ENCODE measurements at regions not wholly inside any gene's neighbourhood (a gene's known extent, or its start where the extent isn't known, plus 50 kb on each side); places are given as distances from the start of the nearest gene placed in this dataset.

GRCh38 chr11:109526061-109526460 is 104.1 kb downstream of the C11orf87 start:
- no peak overlapping the region for H3K4me3 ChIP-seq
- H3K4me1 ChIP-seq: no peaks in the 10 kb centered on the region
- no peak overlapping the region for H3K27ac ChIP-seq
- no peak for DNase-seq (ENCODE audit: extremely low spot score in 2 of 2)
- no peaks in the 10 kb centered on the region for H3K9me3 ChIP-seq
- H3K36me3 ChIP-seq: no peaks in the 10 kb centered on the region
- H3K27me3 ChIP-seq: no peaks in the 10 kb centered on the region
- intact Hi-C loops (cut with DNase I): no loop called here
- no peak for TF ChIP-seq POLR2A (IDR thresholded peaks at IDR 0.05)
- TF ChIP-seq CTCF (IDR thresholded peaks at IDR 0.05): no peak
- no peak for TF ChIP-seq POLR2AphosphoS5 (IDR thresholded peaks at IDR 0.05; ENCODE audit: insufficient read depth in 1 of 2, low read depth in 1 of 2)

DNA sequence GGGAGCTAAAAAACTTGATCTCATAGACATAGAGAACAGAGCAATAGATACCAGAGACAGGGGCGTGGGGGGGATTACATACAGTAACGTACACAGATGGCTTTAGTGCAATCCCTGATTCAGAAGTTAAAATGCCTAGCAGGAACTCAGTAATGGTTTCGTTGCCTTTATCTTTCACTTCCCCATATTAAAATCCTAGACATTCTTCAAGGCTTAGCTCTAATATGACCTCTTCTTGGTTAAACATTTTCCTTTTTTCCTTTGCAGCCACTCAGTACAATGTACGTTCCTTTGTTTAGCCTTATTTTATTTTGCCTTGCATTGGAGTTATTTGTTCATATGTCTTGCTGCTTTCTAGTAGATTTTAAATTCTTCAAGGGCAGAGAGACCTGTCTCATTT is 104.9 kb downstream of the C11orf87 start:
- Histone ChIP-seq H3K9me3 (no peaks in the 10 kb centered on the region), H3K27ac (no peak overlapping the region), H3K4me1 (no peaks in the 10 kb centered on the region), H3K36me3 (no peaks in the 10 kb centered on the region), H3K27me3 (no peaks in the 10 kb centered on the region), H3K4me3 (no peak overlapping the region)
- TF ChIP-seq POLR2AphosphoS5 (IDR thresholded peaks at IDR 0.05; ENCODE audit: insufficient read depth in 1 of 2, low read depth in 1 of 2): no peak
- TF ChIP-seq POLR2A (IDR thresholded peaks at IDR 0.05): no peak
- no peak for TF ChIP-seq CTCF (IDR thresholded peaks at IDR 0.05)
- no peak for DNase-seq (ENCODE audit: extremely low spot score in 2 of 2)
- intact Hi-C loops (cut with DNase I): no loop called here

DNA sequence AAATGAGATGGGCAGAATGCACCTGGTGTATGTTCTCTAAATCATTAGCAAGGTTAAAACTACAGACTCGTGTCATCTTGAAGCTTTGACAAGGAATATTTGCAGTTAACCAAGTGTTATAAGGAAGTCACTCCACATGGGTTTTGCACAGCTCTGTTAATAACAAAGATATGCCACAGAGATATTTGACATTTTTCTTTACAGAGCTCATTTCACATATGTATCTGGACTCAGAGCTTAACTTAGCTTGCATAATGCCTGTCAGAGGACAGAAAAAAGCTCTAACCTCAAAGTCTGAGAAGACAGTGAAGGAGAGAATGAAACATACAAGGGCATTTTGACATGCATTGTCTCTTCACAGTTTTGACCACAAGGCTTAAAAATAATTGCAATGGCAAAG is 105.5 kb downstream of the C11orf87 start:
- Histone ChIP-seq H3K36me3 (no peaks in the 10 kb centered on the region), H3K27ac (no peak overlapping the region), H3K9me3 (no peaks in the 10 kb centered on the region), H3K27me3 (no peaks in the 10 kb centered on the region), H3K4me1 (no peaks in the 10 kb centered on the region), H3K4me3 (no peak overlapping the region)
- no peak for TF ChIP-seq POLR2A (IDR thresholded peaks at IDR 0.05)
- TF ChIP-seq POLR2AphosphoS5 (IDR thresholded peaks at IDR 0.05; ENCODE audit: insufficient read depth in 1 of 2, low read depth in 1 of 2): no peak
- no peak for TF ChIP-seq CTCF (IDR thresholded peaks at IDR 0.05)
- intact Hi-C loops (cut with DNase I): no loop called here
- DNase-seq (ENCODE audit: extremely low spot score in 2 of 2): no peak

GRCh38 chr11:109547356-109548027 is 125.5 kb downstream of the C11orf87 start:
- no peaks in the 10 kb centered on the region for H3K27me3 ChIP-seq
- H3K4me1 ChIP-seq: no peaks in the 10 kb centered on the region
- H3K36me3 ChIP-seq: no peaks in the 10 kb centered on the region
- no peak for DNase-seq (ENCODE audit: extremely low spot score in 2 of 2)
- H3K27ac ChIP-seq: no peak overlapping the region
- intact Hi-C loops (cut with DNase I): no loop called here
- no peak overlapping the region for H3K4me3 ChIP-seq
- no peaks in the 10 kb centered on the region for H3K9me3 ChIP-seq
- TF ChIP-seq CTCF (IDR thresholded peaks at IDR 0.05): no peak
- no peak for TF ChIP-seq POLR2A (IDR thresholded peaks at IDR 0.05)
- no peak for TF ChIP-seq POLR2AphosphoS5 (IDR thresholded peaks at IDR 0.05; ENCODE audit: insufficient read depth in 1 of 2, low read depth in 1 of 2)

DNA sequence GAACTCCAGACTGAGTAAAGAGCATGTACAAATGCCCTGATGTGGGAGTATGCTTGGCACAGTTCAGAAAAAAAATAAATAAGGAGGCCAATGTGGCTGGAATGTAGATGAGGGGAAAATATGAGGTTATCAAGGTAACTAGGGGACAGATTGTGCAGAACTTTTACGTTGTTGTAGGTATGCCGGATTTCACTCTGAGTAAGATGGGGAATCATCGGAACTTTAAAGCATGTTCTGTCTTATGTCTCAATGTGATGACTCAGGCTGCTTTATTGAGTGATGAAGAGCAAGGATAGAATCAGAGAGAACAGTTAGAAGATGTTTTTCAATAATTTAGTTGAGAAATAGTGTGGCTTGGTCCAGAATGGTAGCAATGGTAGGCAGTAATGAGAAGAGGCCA is 130.4 kb downstream of the C11orf87 start:
- H3K4me1 ChIP-seq: no peaks in the 10 kb centered on the region
- no peaks in the 10 kb centered on the region for H3K36me3 ChIP-seq
- H3K27me3 ChIP-seq: no peaks in the 10 kb centered on the region
- TF ChIP-seq CTCF (IDR thresholded peaks at IDR 0.05) (no peak), POLR2A (IDR thresholded peaks at IDR 0.05) (no peak), POLR2AphosphoS5 (IDR thresholded peaks at IDR 0.05; ENCODE audit: insufficient read depth in 1 of 2, low read depth in 1 of 2) (no peak)
- H3K4me3 ChIP-seq: no peak overlapping the region
- H3K27ac ChIP-seq: no peak overlapping the region
- no peaks in the 10 kb centered on the region for H3K9me3 ChIP-seq
- no peak for DNase-seq (ENCODE audit: extremely low spot score in 2 of 2)
- intact Hi-C loops (cut with DNase I): no loop called here
